ENCODE measurements at regions not wholly inside any gene's neighbourhood (a gene's known extent, or its start where the extent isn't known, plus 50 kb on each side); places are given as distances from the start of the nearest gene placed in this dataset.

GRCh38 chr7:138169441-138169851 is 93.2 kb downstream of the AKR1D1 start:
- H3K36me3 ChIP-seq: no peaks in the 10 kb centered on the region
- DNase-seq (no peak), ATAC-seq (no peak)
- no peaks in the 10 kb centered on the region for H3K27me3 ChIP-seq
- H3K27ac ChIP-seq: no peak overlapping the region
- H3K9me3 ChIP-seq: no peaks in the 10 kb centered on the region
- no peak overlapping the region for H3K4me3 ChIP-seq
- intact Hi-C loops (cut with DNase I): no loop called here
- TF ChIP-seq CTCF (IDR thresholded peaks at IDR 0.05): no peak
- H3K4me1 ChIP-seq: no peaks in the 10 kb centered on the region

- intact Hi-C loops (cut with DNase I): no loop called here
- TF ChIP-seq CTCF (IDR thresholded peaks at IDR 0.05): no peak
- Histone ChIP-seq H3K36me3 (no peaks in the 10 kb centered on the region), H3K27ac (no peak overlapping the region), H3K9me3 (no peaks in the 10 kb centered on the region), H3K4me3 (no peak overlapping the region), H3K27me3 (no peaks in the 10 kb centered on the region), H3K4me1 (no peaks in the 10 kb centered on the region)
- ATAC-seq (no peak), DNase-seq (no peak)
These were observed 94.0 kb downstream of the AKR1D1 start for GRCh38 chr7:138170298-138170697.

GRCh38 chr7:138170959-138171703 is 94.9 kb downstream of the AKR1D1 start:
- H3K4me3 ChIP-seq: no peak overlapping the region
- intact Hi-C loops (cut with DNase I): no loop called here
- H3K27ac ChIP-seq: no peak overlapping the region
- no peaks in the 10 kb centered on the region for H3K27me3 ChIP-seq
- DNase-seq (no peak), ATAC-seq (no peak)
- H3K4me1 ChIP-seq: no peaks in the 10 kb centered on the region
- TF ChIP-seq CTCF (IDR thresholded peaks at IDR 0.05): no peak
- no peaks in the 10 kb centered on the region for H3K36me3 ChIP-seq
- H3K9me3 ChIP-seq: no peaks in the 10 kb centered on the region

GRCh38 chr7:138173548-138173947 is 97.3 kb downstream of the AKR1D1 start:
- Histone ChIP-seq H3K27ac (no peak overlapping the region), H3K9me3 (no peaks in the 10 kb centered on the region), H3K36me3 (no peaks in the 10 kb centered on the region), H3K27me3 (no peaks in the 10 kb centered on the region), H3K4me3 (no peak overlapping the region), H3K4me1 (no peaks in the 10 kb centered on the region)
- no peak for ATAC-seq
- TF ChIP-seq CTCF (IDR thresholded peaks at IDR 0.05): no peak
- no peak for DNase-seq
- intact Hi-C loops (cut with DNase I): no loop called here

GRCh38 chr7:138176060-138176459 is 99.8 kb downstream of the AKR1D1 start:
- intact Hi-C loops (cut with DNase I): no loop called here
- H3K27me3 ChIP-seq: no peaks in the 10 kb centered on the region
- no peaks in the 10 kb centered on the region for H3K9me3 ChIP-seq
- TF ChIP-seq CTCF (IDR thresholded peaks at IDR 0.05): no peak
- no peak overlapping the region for H3K4me3 ChIP-seq
- H3K36me3 ChIP-seq: no peaks in the 10 kb centered on the region
- ATAC-seq: no peak
- no peaks in the 10 kb centered on the region for H3K4me1 ChIP-seq
- no peak overlapping the region for H3K27ac ChIP-seq
- no peak for DNase-seq

GRCh38 chr7:138184191-138184590 is 107.9 kb downstream of the AKR1D1 start:
- no peak overlapping the region for H3K4me3 ChIP-seq
- DNase-seq (no peak), ATAC-seq (no peak)
- no peaks in the 10 kb centered on the region for H3K4me1 ChIP-seq
- H3K27ac ChIP-seq: no peak overlapping the region
- intact Hi-C loops (cut with DNase I): no loop called here
- peaks cover 6% of the 10 kb centered on the region for H3K9me3 ChIP-seq
- H3K36me3 ChIP-seq: no peaks in the 10 kb centered on the region
- no peak for TF ChIP-seq CTCF (IDR thresholded peaks at IDR 0.05)
- H3K27me3 ChIP-seq: no peaks in the 10 kb centered on the region

Data from upper lobe of right lung (tissue), 1 donor.